Activated naive CD8-positive, alpha-beta T cell treated with anti-CD3 and anti-CD28 coated beads for 36 hours (primary cell): ENCODE measurements at regions not wholly inside any gene's neighbourhood (a gene's known extent, or its start where the extent isn't known, plus 50 kb on each side); places are given as distances from the start of the nearest gene placed in this dataset.

ENCODE experiments used
- DNase-seq: peaks from one replicate; pipeline ENCODE4 v3.0.0; 2021
- H3K27ac Mint-ChIP-seq: one replicate; pipeline ENCODE4 v1.8.0; 2022; ENCODE audit warnings: mild to moderate bottlenecking, moderate library complexity, mixed read lengths
- H3K27me3 Mint-ChIP-seq: one replicate; pipeline ENCODE4 v1.8.0; 2022; ENCODE audit warnings: mild to moderate bottlenecking, mixed read lengths
- H3K36me3 Mint-ChIP-seq: one replicate; pipeline ENCODE4 v1.8.0; 2021; ENCODE audit warnings: mild to moderate bottlenecking, mixed read lengths
- H3K4me1 Mint-ChIP-seq: one replicate; pipeline ENCODE4 v1.8.0; 2021; ENCODE audit warnings: mixed read lengths
- H3K4me3 Mint-ChIP-seq: one replicate; pipeline ENCODE4 v1.8.0; 2022; ENCODE audit warnings: mild to moderate bottlenecking, moderate library complexity, mixed read lengths
- H3K9me3 Mint-ChIP-seq: one replicate; pipeline ENCODE4 v1.8.0; 2022; ENCODE audit warnings: mixed read lengths

GRCh38 chr13:73772449-73773167 is 361.6 kb downstream of the KLF12 start:
- H3K36me3 Mint-ChIP-seq, result peaks cover 49% of the 10 kb centered on the region
- no peak overlapping the region for H3K4me3 Mint-ChIP-seq
- H3K4me1 Mint-ChIP-seq, result peaks cover 35% of the 10 kb centered on the region
- no peaks in the 10 kb centered on the region for H3K27me3 Mint-ChIP-seq
- H3K9me3 Mint-ChIP-seq, result peaks cover 25% of the 10 kb centered on the region
- no peak for DNase-seq
- no peak overlapping the region for H3K27ac Mint-ChIP-seq

- Mint-ChIP-seq H3K9me3 (peaks cover 20% of the 10 kb centered on the region), H3K4me3 (no peak overlapping the region)
These were observed 366.4 kb downstream of the KLF12 start for GRCh38 chr13:73767747-73768315.

GRCh38 chr13:73767191-73767741 is 366.9 kb downstream of the KLF12 start:
- H3K27ac Mint-ChIP-seq, result peak overlapping the region; percentile 98
- peaks cover 57% of the 10 kb centered on the region for H3K4me1 Mint-ChIP-seq
- peaks cover 19% of the 10 kb centered on the region for H3K9me3 Mint-ChIP-seq

More at GRCh38 chr13:73767747-73768315, 366.4 kb downstream of the KLF12 start:
- Mint-ChIP-seq H3K27me3 (no peaks in the 10 kb centered on the region), H3K4me1 (peaks cover 60% of the 10 kb centered on the region), H3K27ac (peak overlapping the region; percentile 98), H3K36me3 (peaks cover 41% of the 10 kb centered on the region)
- no peak for DNase-seq

GRCh38 chr13:73765651-73766384 is 368.4 kb downstream of the KLF12 start:
- peaks cover 41% of the 10 kb centered on the region for H3K36me3 Mint-ChIP-seq
- peak overlapping the region; percentile 79 for H3K4me3 Mint-ChIP-seq
- peaks cover 64% of the 10 kb centered on the region for H3K4me1 Mint-ChIP-seq
- peak; percentile 79 for DNase-seq
- H3K9me3 Mint-ChIP-seq, result peaks cover 11% of the 10 kb centered on the region
- no peaks in the 10 kb centered on the region for H3K27me3 Mint-ChIP-seq
- H3K27ac Mint-ChIP-seq, result peak overlapping the region; percentile 98

More at GRCh38 chr13:73767191-73767741, 366.9 kb downstream of the KLF12 start:
- peaks cover 41% of the 10 kb centered on the region for H3K36me3 Mint-ChIP-seq
- DNase-seq, result no peak
- H3K27me3 Mint-ChIP-seq, result no peaks in the 10 kb centered on the region
- H3K4me3 Mint-ChIP-seq, result no peak overlapping the region

- Mint-ChIP-seq H3K9me3 (peaks cover 2% of the 10 kb centered on the region), H3K27me3 (no peaks in the 10 kb centered on the region), H3K4me3 (no peak overlapping the region), H3K4me1 (peaks cover 58% of the 10 kb centered on the region), H3K36me3 (peaks cover 41% of the 10 kb centered on the region), H3K27ac (no peak overlapping the region)
- DNase-seq, result no peak
These were observed 374.8 kb downstream of the KLF12 start for GRCh38 chr13:73759434-73759833.

- Mint-ChIP-seq H3K4me1 (peaks cover 53% of the 10 kb centered on the region), H3K4me3 (no peak overlapping the region), H3K27ac (peak overlapping the region; percentile 62), H3K9me3 (no peaks in the 10 kb centered on the region), H3K27me3 (no peaks in the 10 kb centered on the region), H3K36me3 (peaks cover 28% of the 10 kb centered on the region)
- DNase-seq, result no peak
These were observed 376.5 kb downstream of the KLF12 start for GRCh38 chr13:73757481-73758233.

- peaks cover 17% of the 10 kb centered on the region for H3K36me3 Mint-ChIP-seq
- no peaks in the 10 kb centered on the region for H3K9me3 Mint-ChIP-seq
- DNase-seq, result no peak
- H3K4me1 Mint-ChIP-seq, result peaks cover 36% of the 10 kb centered on the region
- no peaks in the 10 kb centered on the region for H3K27me3 Mint-ChIP-seq
- H3K4me3 Mint-ChIP-seq, result no peak overlapping the region
- H3K27ac Mint-ChIP-seq, result no peak overlapping the region
These were observed 379.4 kb downstream of the KLF12 start for GRCh38 chr13:73754727-73755292.

- peaks cover 30% of the 10 kb centered on the region for H3K4me1 Mint-ChIP-seq
- no peak overlapping the region for H3K4me3 Mint-ChIP-seq
- no peak for DNase-seq
- H3K27ac Mint-ChIP-seq, result no peak overlapping the region
- H3K9me3 Mint-ChIP-seq, result no peaks in the 10 kb centered on the region
- H3K36me3 Mint-ChIP-seq, result peaks cover 19% of the 10 kb centered on the region
- H3K27me3 Mint-ChIP-seq, result no peaks in the 10 kb centered on the region
These were observed 380.0 kb downstream of the KLF12 start for GRCh38 chr13:73754241-73754640.

GRCh38 chr13:73751290-73751689 is 382.9 kb downstream of the KLF12 start:
- H3K4me3 Mint-ChIP-seq, result no peak overlapping the region
- H3K9me3 Mint-ChIP-seq, result no peaks in the 10 kb centered on the region
- DNase-seq, result no peak
- H3K27ac Mint-ChIP-seq, result no peak overlapping the region
- H3K4me1 Mint-ChIP-seq, result peaks cover 14% of the 10 kb centered on the region
- H3K27me3 Mint-ChIP-seq, result no peaks in the 10 kb centered on the region
- H3K36me3 Mint-ChIP-seq, result peaks cover 23% of the 10 kb centered on the region

- Mint-ChIP-seq H3K27ac (no peak overlapping the region), H3K36me3 (peaks cover 27% of the 10 kb centered on the region), H3K4me1 (peaks cover 19% of the 10 kb centered on the region), H3K27me3 (no peaks in the 10 kb centered on the region), H3K9me3 (no peaks in the 10 kb centered on the region), H3K4me3 (no peak overlapping the region)
- DNase-seq, result no peak
These were observed 385.8 kb downstream of the KLF12 start for GRCh38 chr13:73748404-73748803.

- Mint-ChIP-seq H3K27ac (no peak overlapping the region), H3K27me3 (no peaks in the 10 kb centered on the region), H3K36me3 (peaks cover 27% of the 10 kb centered on the region), H3K4me3 (no peak overlapping the region), H3K9me3 (no peaks in the 10 kb centered on the region), H3K4me1 (peaks cover 42% of the 10 kb centered on the region)
- no peak for DNase-seq
These were observed 389.0 kb downstream of the KLF12 start for GRCh38 chr13:73745190-73745589.

GRCh38 chr13:73742982-73743381 is 391.2 kb downstream of the KLF12 start:
- peaks cover 45% of the 10 kb centered on the region for H3K4me1 Mint-ChIP-seq
- H3K27me3 Mint-ChIP-seq, result no peaks in the 10 kb centered on the region
- no peaks in the 10 kb centered on the region for H3K9me3 Mint-ChIP-seq
- no peak overlapping the region for H3K4me3 Mint-ChIP-seq
- H3K27ac Mint-ChIP-seq, result no peak overlapping the region
- DNase-seq, result no peak
- peaks cover 10% of the 10 kb centered on the region for H3K36me3 Mint-ChIP-seq

GRCh38 chr13:73741742-73742141 is 392.5 kb downstream of the KLF12 start:
- Mint-ChIP-seq H3K27ac (no peak overlapping the region), H3K4me1 (peaks cover 42% of the 10 kb centered on the region), H3K4me3 (peak overlapping the region; percentile 14), H3K27me3 (no peaks in the 10 kb centered on the region), H3K36me3 (peaks cover 8% of the 10 kb centered on the region), H3K9me3 (no peaks in the 10 kb centered on the region)
- no peak for DNase-seq

- H3K4me3 Mint-ChIP-seq, result peak overlapping the region; percentile 63
- no peaks in the 10 kb centered on the region for H3K9me3 Mint-ChIP-seq
- peak overlapping the region; percentile 53 for H3K27ac Mint-ChIP-seq
- no peak for DNase-seq
- H3K36me3 Mint-ChIP-seq, result peaks cover 8% of the 10 kb centered on the region
- peaks cover 42% of the 10 kb centered on the region for H3K4me1 Mint-ChIP-seq
- no peaks in the 10 kb centered on the region for H3K27me3 Mint-ChIP-seq
These were observed 393.1 kb downstream of the KLF12 start for GRCh38 chr13:73741111-73741510.
